AG04450 (cell line): ENCODE measurements at regions not wholly inside any gene's neighbourhood (a gene's known extent, or its start where the extent isn't known, plus 50 kb on each side); places are given as distances from the start of the nearest gene placed in this dataset.

Experiments
- CTCF ChIA-PET: fragments of 300-600, 350-600 bp; formaldehyde crosslinking; extraction: SDS; loops from one replicate; lab custom pipeline; 2022; ENCODE audit warnings: antibody characterized with exemption, inconsistent platforms; lab: Charles Lee
- POLR2A ChIA-PET: fragments of 350-600 bp; formaldehyde crosslinking; extraction: SDS; loops from one replicate; lab custom pipeline; 2021; ENCODE audit warnings: antibody characterized with exemption, inconsistent platforms; lab: Yijun Ruan, JAX
- DNase-seq: peaks from one replicate; pipeline ENCODE4 v3.0.0-alpha.2; 2011; ENCODE audit warnings: low read depth, low spot score
- H3K27ac ChIP-seq: one replicate; pipeline ENCODE4 v1.5.1; 2012; ENCODE audit warnings: low read depth, low read length, control low read depth
- H3K27me3 ChIP-seq: one replicate; pipeline ENCODE4 v1.6.0; 2012; ENCODE audit warnings: low read length; ENCODE audit not compliant: control insufficient read depth, insufficient read depth
- H3K4me3 ChIP-seq: 2 replicates; pipeline ENCODE4 v1.5.1; 2011; ENCODE audit warnings: mild to moderate bottlenecking, low read depth, low read length, control low read depth
- H3K9me3 ChIP-seq: 2 replicates; pipeline ENCODE4 v1.5.1; 2012; ENCODE audit warnings: low read length; ENCODE audit not compliant: control insufficient read depth, insufficient read depth
- CTCF ChIP-seq: IDR thresholded peaks from 2 replicates; pipeline ENCODE4 v1.5.1; 2011; ENCODE audit warnings: low read depth, low read length, control low read depth, inconsistent platforms

GRCh38 chr2:239668042-239668441, 267.2 kb upstream of the HDAC4 start:
- CTCF ChIA-PET = no interaction called here

GRCh38 chr2:239667431-239667985, 266.7 kb upstream of the HDAC4 start:
- ChIA-PET POLR2A (no interaction called here), CTCF (no interaction called here)
- Histone ChIP-seq H3K4me3 (no peak overlapping the region), H3K27me3 (no peaks in the 10 kb centered on the region), H3K27ac (no peak overlapping the region), H3K9me3 (peaks cover 5% of the 10 kb centered on the region; the same call in 1 of the 2 replicates)
- TF ChIP-seq CTCF = no peak
- no peak for DNase-seq

More at GRCh38 chr2:239668042-239668441, 267.2 kb upstream of the HDAC4 start:
- POLR2A ChIA-PET = no interaction called here
- TF ChIP-seq CTCF = no peak
- H3K27ac ChIP-seq = no peak overlapping the region
- no peaks in the 10 kb centered on the region for H3K27me3 ChIP-seq
- peaks cover 5% of the 10 kb centered on the region; the same call in 1 of the 2 replicates for H3K9me3 ChIP-seq
- no peak for DNase-seq
- no peak overlapping the region for H3K4me3 ChIP-seq

GRCh38 chr2:239666855-239667376, 266.1 kb upstream of the HDAC4 start:
- H3K9me3 ChIP-seq = peaks cover 5% of the 10 kb centered on the region; the same call in 1 of the 2 replicates
- CTCF ChIA-PET = no interaction called here
- no peak for DNase-seq
- POLR2A ChIA-PET = no interaction called here
- H3K27ac ChIP-seq = no peak overlapping the region
- H3K27me3 ChIP-seq = no peaks in the 10 kb centered on the region
- H3K4me3 ChIP-seq = no peak overlapping the region
- TF ChIP-seq CTCF = no peak

GRCh38 chr2:239666053-239666854, 265.4 kb upstream of the HDAC4 start:
- CTCF ChIA-PET = no interaction called here
- no peak for TF ChIP-seq CTCF
- POLR2A ChIA-PET = no interaction called here
- Histone ChIP-seq H3K27me3 (no peaks in the 10 kb centered on the region), H3K9me3 (peaks cover 5% of the 10 kb centered on the region; the same call in 1 of the 2 replicates), H3K4me3 (no peak overlapping the region), H3K27ac (no peak overlapping the region)
- DNase-seq = no peak
